GM18951 (cell line): ENCODE measurements at regions not wholly inside any gene's neighbourhood (a gene's known extent, or its start where the extent isn't known, plus 50 kb on each side); places are given as distances from the start of the nearest gene placed in this dataset.

Experiments
- POLR2A ChIP-seq: IDR thresholded peaks from 4 replicates; pipeline ENCODE4 v1.6.1; 2011; ENCODE audit warnings: mild to moderate bottlenecking; ENCODE audit not compliant: insufficient read length, insufficient read depth; ENCODE audit errors: extremely low read depth
- in situ Hi-C: fragments of 300-500 bp; cut with MboI; formaldehyde crosslinking; loops from one replicate; pipeline ENCODE4 v1.12.0; 2022; ENCODE audit warnings: low sequenced_read_pairs, mixed read lengths, inconsistent platforms; ENCODE audit not compliant: unreplicated experiment

GRCh38 chr2:104016801-104017200, 837.1 kb upstream of the POU3F3 start:
- in situ Hi-C loops = no loop called here
- no peak for TF ChIP-seq POLR2A

- no peak for TF ChIP-seq POLR2A
- in situ Hi-C loops = no loop called here
These were observed 830.6 kb upstream of the POU3F3 start for GRCh38 chr2:104023306-104023705.

GRCh38 chr2:104023765-104024164, 830.1 kb upstream of the POU3F3 start:
- TF ChIP-seq POLR2A = no peak
- in situ Hi-C loops = no loop called here

GRCh38 chr2:104025295-104025694, 828.6 kb upstream of the POU3F3 start:
- in situ Hi-C loops = no loop called here

GRCh38 chr2:104026725-104027124, 827.2 kb upstream of the POU3F3 start:
- in situ Hi-C loops = no loop called here

More at GRCh38 chr2:104025295-104025694, 828.6 kb upstream of the POU3F3 start:
- TF ChIP-seq POLR2A = no peak

GRCh38 chr2:104027321-104027720, 826.6 kb upstream of the POU3F3 start:
- in situ Hi-C loops = no loop called here
- no peak for TF ChIP-seq POLR2A

More at GRCh38 chr2:104026725-104027124, 827.2 kb upstream of the POU3F3 start:
- no peak for TF ChIP-seq POLR2A

- in situ Hi-C loops = no loop called here
- no peak for TF ChIP-seq POLR2A
These were observed 825.9 kb upstream of the POU3F3 start for GRCh38 chr2:104028061-104028460.

GRCh38 chr2:104033399-104033798, 820.5 kb upstream of the POU3F3 start:
- in situ Hi-C loops = no loop called here
- no peak for TF ChIP-seq POLR2A

- TF ChIP-seq POLR2A = no peak
- in situ Hi-C loops = no loop called here
These were observed 813.1 kb upstream of the POU3F3 start for GRCh38 chr2:104040771-104041170.

GRCh38 chr2:104041351-104041750, 812.6 kb upstream of the POU3F3 start:
- in situ Hi-C loops = no loop called here
- TF ChIP-seq POLR2A = no peak

- in situ Hi-C loops = no loop called here
- no peak for TF ChIP-seq POLR2A
These were observed 810.1 kb upstream of the POU3F3 start for GRCh38 chr2:104043864-104044263.

GRCh38 chr2:104045071-104045470, 808.8 kb upstream of the POU3F3 start:
- in situ Hi-C loops = no loop called here
- no peak for TF ChIP-seq POLR2A

GRCh38 chr2:104046466-104046865, 807.4 kb upstream of the POU3F3 start:
- no peak for TF ChIP-seq POLR2A
- in situ Hi-C loops = no loop called here

- in situ Hi-C loops = no loop called here
- TF ChIP-seq POLR2A = no peak
These were observed 806.4 kb upstream of the POU3F3 start for GRCh38 chr2:104047516-104047915.

GRCh38 chr2:104049438-104049837, 804.5 kb upstream of the POU3F3 start:
- in situ Hi-C loops = no loop called here

More at GRCh38 chr2:104049438-104049837, 804.5 kb upstream of the POU3F3 start:
- TF ChIP-seq POLR2A = no peak
